Osteoblast (primary cell): ENCODE measurements at regions not wholly inside any gene's neighbourhood (a gene's known extent, or its start where the extent isn't known, plus 50 kb on each side); places are given as distances from the start of the nearest gene placed in this dataset.

Source experiments
- DNase-seq: peaks from one replicate; pipeline ENCODE4 v3.0.0; 2011; ENCODE audit warnings: low spot score, mixed read lengths; ENCODE audit not compliant: insufficient read length; ENCODE audit errors: missing footprints
- H2AFZ ChIP-seq: 2 replicates; pipeline ENCODE4 v1.6.0; 2011; ENCODE audit warnings: mild to moderate bottlenecking, low read length
- H3K27ac ChIP-seq: 2 replicates; pipeline ENCODE4 v1.5.1; 2011; ENCODE audit warnings: mild to moderate bottlenecking, low read depth, low read length, moderate library complexity
- H3K27me3 ChIP-seq: 2 replicates; pipeline ENCODE4 v1.6.0; 2012; ENCODE audit warnings: mild to moderate bottlenecking, control low read depth, inconsistent platforms, low read length, moderate library complexity; ENCODE audit not compliant: insufficient read depth
- H3K36me3 ChIP-seq: 2 replicates; pipeline ENCODE4 v1.5.1; 2011; ENCODE audit warnings: mild to moderate bottlenecking, low read length, control low read depth, moderate library complexity; ENCODE audit not compliant: insufficient read depth
- H3K4me1 ChIP-seq: 2 replicates; pipeline ENCODE4 v1.5.1; 2011; ENCODE audit warnings: mild to moderate bottlenecking, low read length, control low read depth, moderate library complexity; ENCODE audit not compliant: insufficient read depth
- H3K4me2 ChIP-seq: 2 replicates; pipeline ENCODE4 v1.6.0; 2011; ENCODE audit warnings: mild to moderate bottlenecking, low read length; ENCODE audit not compliant: insufficient read depth
- H3K4me3 ChIP-seq: fragments of 200-600 bp; sonication (generic); 3 replicates; pipeline ENCODE4 v1.5.1; 2012; ENCODE audit warnings: mild to moderate bottlenecking, low read length, inconsistent platforms; ENCODE audit not compliant: insufficient read depth
- H3K79me2 ChIP-seq: 2 replicates; pipeline ENCODE4 v1.6.0; 2012; ENCODE audit warnings: mild to moderate bottlenecking, low read length, control low read depth, inconsistent platforms; ENCODE audit not compliant: insufficient read depth
- H3K9me3 ChIP-seq: 2 replicates; pipeline ENCODE4 v1.5.1; 2011; ENCODE audit warnings: low read depth, low read length, control low read depth
- H4K20me1 ChIP-seq: 2 replicates; pipeline ENCODE4 v1.6.0; 2012; ENCODE audit warnings: mild to moderate bottlenecking, low read length, control low read depth; ENCODE audit not compliant: insufficient read depth
- TF ChIP-seq, protein P1 (sequence below): IDR thresholded peaks from 2 replicates; pipeline ENCODE4 v1.5.1; 2011; ENCODE audit warnings: mild to moderate bottlenecking, low read depth, low read length, moderate library complexity; ENCODE audit errors: extremely low read depth

DNA sequence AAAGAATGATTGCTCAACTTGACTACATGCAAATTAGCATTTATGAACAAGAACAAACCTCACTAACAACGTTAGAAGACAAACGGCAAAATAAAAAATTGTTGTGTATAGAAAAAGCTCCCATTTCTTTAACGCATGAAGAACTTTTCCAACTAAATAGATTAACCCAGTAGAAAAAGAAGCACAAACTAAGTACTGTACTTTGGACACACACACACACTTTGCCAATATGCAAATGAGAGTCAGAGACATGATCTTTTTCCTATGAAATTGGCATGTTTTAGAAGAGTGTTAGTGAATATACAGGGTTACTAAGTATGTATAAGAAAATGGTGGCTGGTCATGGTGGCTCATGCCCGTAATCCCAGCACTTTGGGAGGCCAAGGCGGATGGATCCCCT, 355.6 kb downstream of the SH2D4B start:
- Histone ChIP-seq H2AFZ (no peak overlapping the region), H3K4me3 (no peak overlapping the region), H3K79me2 (no peaks in the 10 kb centered on the region), H3K4me1 (no peaks in the 10 kb centered on the region), H3K9me3 (no peaks in the 10 kb centered on the region), H3K27me3 (no peaks in the 10 kb centered on the region), H3K27ac (no peak overlapping the region), H3K4me2 (no peak overlapping the region), H4K20me1 (no peaks in the 10 kb centered on the region), H3K36me3 (no peaks in the 10 kb centered on the region)
- DNase-seq, result no peak
- TF ChIP-seq, protein P1, sequence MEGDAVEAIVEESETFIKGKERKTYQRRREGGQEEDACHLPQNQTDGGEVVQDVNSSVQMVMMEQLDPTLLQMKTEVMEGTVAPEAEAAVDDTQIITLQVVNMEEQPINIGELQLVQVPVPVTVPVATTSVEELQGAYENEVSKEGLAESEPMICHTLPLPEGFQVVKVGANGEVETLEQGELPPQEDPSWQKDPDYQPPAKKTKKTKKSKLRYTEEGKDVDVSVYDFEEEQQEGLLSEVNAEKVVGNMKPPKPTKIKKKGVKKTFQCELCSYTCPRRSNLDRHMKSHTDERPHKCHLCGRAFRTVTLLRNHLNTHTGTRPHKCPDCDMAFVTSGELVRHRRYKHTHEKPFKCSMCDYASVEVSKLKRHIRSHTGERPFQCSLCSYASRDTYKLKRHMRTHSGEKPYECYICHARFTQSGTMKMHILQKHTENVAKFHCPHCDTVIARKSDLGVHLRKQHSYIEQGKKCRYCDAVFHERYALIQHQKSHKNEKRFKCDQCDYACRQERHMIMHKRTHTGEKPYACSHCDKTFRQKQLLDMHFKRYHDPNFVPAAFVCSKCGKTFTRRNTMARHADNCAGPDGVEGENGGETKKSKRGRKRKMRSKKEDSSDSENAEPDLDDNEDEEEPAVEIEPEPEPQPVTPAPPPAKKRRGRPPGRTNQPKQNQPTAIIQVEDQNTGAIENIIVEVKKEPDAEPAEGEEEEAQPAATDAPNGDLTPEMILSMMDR, result no peak

DNA sequence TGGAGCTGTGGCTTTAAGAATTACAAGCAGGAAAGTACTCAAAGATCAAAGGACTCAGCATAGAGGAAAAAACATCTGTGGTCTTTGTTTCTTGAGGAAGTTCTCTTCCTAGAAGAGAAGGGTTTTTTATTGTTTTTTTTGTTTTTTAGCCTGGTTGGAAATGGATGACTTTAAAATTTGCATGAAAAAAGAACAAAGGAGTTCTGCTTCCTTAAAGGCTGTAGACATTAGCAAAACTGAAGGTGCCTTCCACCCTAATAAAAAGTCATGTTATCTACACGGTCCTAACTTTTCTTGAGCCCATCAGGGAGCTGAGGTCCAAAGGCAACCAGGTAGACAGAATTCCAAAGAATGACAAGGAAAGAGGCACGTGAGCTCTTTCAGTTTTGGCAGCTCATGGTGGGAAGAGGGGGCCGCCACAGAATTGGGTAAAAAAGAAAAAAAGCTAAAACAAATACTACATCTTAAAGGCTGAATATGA, 356.6 kb downstream of the SH2D4B start:
- no peaks in the 10 kb centered on the region for H3K4me1 ChIP-seq
- TF ChIP-seq, protein P1, result no peak
- no peak overlapping the region for H3K27ac ChIP-seq
- no peaks in the 10 kb centered on the region for H3K79me2 ChIP-seq
- H2AFZ ChIP-seq, result no peak overlapping the region
- no peaks in the 10 kb centered on the region for H3K9me3 ChIP-seq
- no peak overlapping the region for H3K4me3 ChIP-seq
- no peaks in the 10 kb centered on the region for H3K36me3 ChIP-seq
- no peaks in the 10 kb centered on the region for H3K27me3 ChIP-seq
- no peak overlapping the region for H3K4me2 ChIP-seq
- H4K20me1 ChIP-seq, result no peaks in the 10 kb centered on the region
- DNase-seq, result no peak

DNA sequence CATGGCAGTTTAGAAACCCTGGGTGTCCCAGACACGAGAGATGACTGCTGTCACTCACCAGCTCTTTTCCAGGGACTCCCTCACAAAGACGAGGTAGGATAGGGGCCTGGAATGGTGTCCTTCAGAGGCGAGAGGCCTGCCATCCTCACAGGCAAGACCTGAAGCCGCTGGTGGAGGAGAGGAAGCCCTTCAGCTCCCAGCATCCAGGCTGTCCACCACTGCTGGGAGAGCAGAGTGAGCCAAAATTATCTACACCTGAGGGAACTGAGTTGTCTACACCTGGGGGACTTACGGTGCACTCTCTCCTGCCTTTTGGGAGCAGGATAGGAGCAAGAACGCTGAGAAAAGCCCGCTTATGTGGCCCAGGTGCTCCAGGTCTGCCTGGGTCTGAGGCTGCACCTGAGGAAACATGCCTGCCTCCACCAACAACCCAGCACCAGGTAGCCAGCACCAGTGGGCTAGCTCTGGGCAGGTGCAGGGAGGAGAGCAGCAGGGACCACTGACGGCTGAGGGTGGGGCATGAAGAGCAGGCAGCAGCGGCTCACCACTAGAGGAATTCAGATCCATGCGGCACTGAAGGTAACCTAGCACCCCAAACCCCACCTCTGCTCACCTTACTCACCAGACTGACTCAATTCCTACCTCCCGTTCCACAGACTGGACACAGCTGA, 357.2 kb downstream of the SH2D4B start:
- TF ChIP-seq, protein P1, result no peak
- Histone ChIP-seq H3K4me2 (no peak overlapping the region), H3K27ac (no peak overlapping the region), H4K20me1 (no peaks in the 10 kb centered on the region), H3K4me3 (no peak overlapping the region), H3K9me3 (no peaks in the 10 kb centered on the region), H3K27me3 (no peaks in the 10 kb centered on the region), H3K4me1 (no peaks in the 10 kb centered on the region), H3K36me3 (no peaks in the 10 kb centered on the region), H2AFZ (no peak overlapping the region), H3K79me2 (no peaks in the 10 kb centered on the region)
- DNase-seq, result no peak

DNA sequence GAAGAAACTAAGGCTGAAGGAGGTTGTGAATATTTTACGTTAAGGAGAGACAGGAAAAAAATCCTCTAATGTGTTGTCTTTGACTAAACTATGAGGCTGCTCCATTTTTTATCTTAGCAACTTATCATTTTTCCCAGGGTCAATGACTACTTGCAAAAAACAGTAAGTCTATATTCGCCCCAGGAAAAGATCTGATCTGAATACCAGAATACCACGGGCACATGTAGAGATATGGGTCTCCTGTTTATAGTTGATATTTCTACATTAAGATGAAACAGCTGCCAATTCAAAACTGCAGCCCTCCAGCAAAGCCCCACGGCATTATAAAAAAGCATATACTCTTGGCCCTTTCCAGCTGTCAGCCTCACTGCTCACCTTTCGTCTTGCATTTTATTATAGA, 358.4 kb downstream of the SH2D4B start:
- Histone ChIP-seq H3K79me2 (no peaks in the 10 kb centered on the region), H3K36me3 (no peaks in the 10 kb centered on the region), H3K9me3 (no peaks in the 10 kb centered on the region), H3K27ac (no peak overlapping the region), H3K4me1 (no peaks in the 10 kb centered on the region), H2AFZ (no peak overlapping the region), H3K4me3 (no peak overlapping the region), H3K4me2 (no peak overlapping the region), H4K20me1 (no peaks in the 10 kb centered on the region), H3K27me3 (no peaks in the 10 kb centered on the region)
- TF ChIP-seq, protein P1, result no peak
- no peak for DNase-seq
